ENCODE measurements at regions not wholly inside any gene's neighbourhood (a gene's known extent, or its start where the extent isn't known, plus 50 kb on each side); places are given as distances from the start of the nearest gene placed in this dataset.
"Not testable (repeated sequence)": the region's sequence is repeated elsewhere in the genome, so short reads cannot be mapped to it uniquely, and the experiment has no call there.

GRCh38 chr7:81064426-81064825 is 145.6 kb upstream of the SEMA3C start (continued):
- TF ChIP-seq ZBTB33 (IDR thresholded peaks at IDR 0.05), result no peak

GRCh38 chr7:81062755-81063154 is 143.9 kb upstream of the SEMA3C start:
- WGBS, result 71% methylated on average over 2 of the region's 2 CpGs
- Histone ChIP-seq H3K9ac (ENCODE audit: low read depth in 1 of 2, low read length in 2 of 2) (no peak overlapping the region), H3K27me3 (ENCODE audit: control insufficient read depth in 4 of 4, insufficient read depth in 4 of 4, low read length in 3 of 4) (no peaks in the 10 kb centered on the region), H3K36me3 (ENCODE audit: control insufficient read depth in 4 of 4, insufficient read depth in 3 of 4, low read depth in 1 of 4, low read length in 3 of 4) (no peaks in the 10 kb centered on the region), H3K9me3 (ENCODE audit: control insufficient read depth in 4 of 4, low read length in 3 of 4) (no peaks in the 10 kb centered on the region), H3K27ac (ENCODE audit: low read depth in 1 of 2, low read length in 2 of 2) (no peak overlapping the region), H3K4me3 (ENCODE audit: low read depth in 1 of 3, low read length in 3 of 3) (no peak overlapping the region), H3K4me1 (ENCODE audit: control insufficient read depth in 4 of 4, insufficient read depth in 4 of 4, low read length in 3 of 4) (no peaks in the 10 kb centered on the region)
- DNase-seq (ENCODE audit: low spot score), result no peak
- TF ChIP-seq HNF4G (IDR thresholded peaks at IDR 0.05) (no peak), REST (IDR thresholded peaks at IDR 0.05) (no peak), TAF1 (conservative IDR thresholded peaks at IDR 0.05) (no peak), JUND (IDR thresholded peaks at IDR 0.05) (no peak)

- not testable (repeated sequence) for H3K27ac ChIP-seq (ENCODE audit: low read depth in 1 of 2, low read length in 2 of 2); DNase-seq (ENCODE audit: low spot score); H3K36me3 ChIP-seq (ENCODE audit: control insufficient read depth in 4 of 4, insufficient read depth in 3 of 4, low read depth in 1 of 4, low read length in 3 of 4); H3K27me3 ChIP-seq (ENCODE audit: control insufficient read depth in 4 of 4, insufficient read depth in 4 of 4, low read length in 3 of 4); H3K4me1 ChIP-seq (ENCODE audit: control insufficient read depth in 4 of 4, insufficient read depth in 4 of 4, low read length in 3 of 4); H3K9me3 ChIP-seq (ENCODE audit: control insufficient read depth in 4 of 4, low read length in 3 of 4); H3K4me3 ChIP-seq (ENCODE audit: low read depth in 1 of 3, low read length in 3 of 3); H3K9ac ChIP-seq (ENCODE audit: low read depth in 1 of 2, low read length in 2 of 2)
- 93% methylated on average over 19 of the region's 19 CpGs for WGBS
These were observed 138.6 kb upstream of the SEMA3C start for GRCh38 chr7:81057469-81057868.

GRCh38 chr7:81053623-81054022 is 134.8 kb upstream of the SEMA3C start:
- H3K27ac ChIP-seq (ENCODE audit: low read depth in 1 of 2, low read length in 2 of 2), result no peak overlapping the region
- H3K9ac ChIP-seq (ENCODE audit: low read depth in 1 of 2, low read length in 2 of 2), result no peak overlapping the region
- WGBS, result 44% methylated on average over 2 of the region's 2 CpGs
- H3K4me1 ChIP-seq (ENCODE audit: control insufficient read depth in 4 of 4, insufficient read depth in 4 of 4, low read length in 3 of 4), result no peaks in the 10 kb centered on the region
- H3K4me3 ChIP-seq (ENCODE audit: low read depth in 1 of 3, low read length in 3 of 3), result no peak overlapping the region
- H3K9me3 ChIP-seq (ENCODE audit: control insufficient read depth in 4 of 4, low read length in 3 of 4), result no peaks in the 10 kb centered on the region
- no peaks in the 10 kb centered on the region for H3K36me3 ChIP-seq (ENCODE audit: control insufficient read depth in 4 of 4, insufficient read depth in 3 of 4, low read depth in 1 of 4, low read length in 3 of 4)
- TF ChIP-seq CTCF (IDR thresholded peaks at IDR 0.05; ENCODE audit: low read depth, low read length, missing input control), result no peak
- no peak for TF ChIP-seq ATF3 (IDR thresholded peaks at IDR 0.05)
- TF ChIP-seq MAX (IDR thresholded peaks at IDR 0.05), result no peak
- TF ChIP-seq FOXA1 (IDR thresholded peaks at IDR 0.05), result no peak
- TF ChIP-seq EGR1 (IDR thresholded peaks at IDR 0.05; ENCODE audit: low read depth in 2 of 2), result no peak
- no peak for TF ChIP-seq RXRA (IDR thresholded peaks at IDR 0.05)
- no peak for TF ChIP-seq FOXA2 (IDR thresholded peaks at IDR 0.05)
- DNase-seq (ENCODE audit: low spot score), result no peak
- no peaks in the 10 kb centered on the region for H3K27me3 ChIP-seq (ENCODE audit: control insufficient read depth in 4 of 4, insufficient read depth in 4 of 4, low read length in 3 of 4)
